Activated naive CD8-positive, alpha-beta T cell treated with anti-CD3 and anti-CD28 coated beads, Interleukin-2, amount 10 ng/mL, durations not matched to agents 7 days and 5 days (primary cell): ENCODE measurements at regions not wholly inside any gene's neighbourhood (a gene's known extent, or its start where the extent isn't known, plus 50 kb on each side); places are given as distances from the start of the nearest gene placed in this dataset.

ENCODE experiments used
- ATAC-seq: fragments of 150-1000 bp; cut with Tn5 transposase; one replicate; pipeline ENCODE4 v1.10.0; 2021; ENCODE audit warnings: low read depth, moderate library complexity
- POLR2A ChIA-PET: fragments of 350-600 bp; sonication (Branson Sonifier 250); formaldehyde crosslinking; loops from one replicate; lab custom pipeline; 2021; ENCODE audit warnings: antibody characterized with exemption; lab: Charles Lee
- DNase-seq: peaks from one replicate; pipeline ENCODE4 v3.0.0; 2021
- H3K27ac Mint-ChIP-seq: one replicate; pipeline ENCODE4 v1.8.0; 2022; ENCODE audit warnings: mild to moderate bottlenecking, mixed read lengths
- H3K27me3 Mint-ChIP-seq: one replicate; pipeline ENCODE4 v1.8.0; 2022; ENCODE audit warnings: mild to moderate bottlenecking, moderate library complexity, mixed read lengths
- H3K36me3 Mint-ChIP-seq: one replicate; pipeline ENCODE4 v1.8.0; 2021; ENCODE audit warnings: mild to moderate bottlenecking, mixed read lengths
- H3K4me1 Mint-ChIP-seq: one replicate; pipeline ENCODE4 v1.8.0; 2021; ENCODE audit warnings: mixed read lengths
- H3K4me3 Mint-ChIP-seq: one replicate; pipeline ENCODE4 v1.8.0; 2022; ENCODE audit warnings: mild to moderate bottlenecking, moderate library complexity, mixed read lengths
- H3K9me3 Mint-ChIP-seq: one replicate; pipeline ENCODE4 v1.8.0; 2021; ENCODE audit warnings: mixed read lengths

DNA sequence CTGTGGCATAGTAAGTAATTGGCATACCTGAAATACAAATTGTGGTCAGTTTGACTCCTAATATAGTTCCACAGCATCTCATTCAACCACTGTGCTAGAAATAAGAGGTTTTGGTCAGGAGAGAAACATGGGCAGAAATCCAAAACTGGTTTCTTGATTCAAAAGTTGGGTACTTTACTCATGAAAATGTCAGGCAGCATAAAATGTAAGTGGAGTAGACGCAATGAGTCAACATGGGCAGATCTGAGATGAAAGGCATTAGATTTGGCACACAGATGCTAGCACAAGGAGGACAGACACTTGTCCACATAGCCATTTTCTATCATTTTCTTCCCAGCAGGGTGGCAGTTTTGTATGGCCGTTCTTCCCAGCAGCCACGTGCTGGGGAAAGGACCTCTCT is 255.8 kb upstream of the CDIN1 start:
- H3K27ac Mint-ChIP-seq: no peak overlapping the region
- POLR2A ChIA-PET: no interaction called here
- ATAC-seq (no peak), DNase-seq (no peak)
- no peaks in the 10 kb centered on the region for H3K9me3 Mint-ChIP-seq
- H3K27me3 Mint-ChIP-seq: no peaks in the 10 kb centered on the region
- no peaks in the 10 kb centered on the region for H3K36me3 Mint-ChIP-seq
- H3K4me1 Mint-ChIP-seq: no peaks in the 10 kb centered on the region
- H3K4me3 Mint-ChIP-seq: no peak overlapping the region

DNA sequence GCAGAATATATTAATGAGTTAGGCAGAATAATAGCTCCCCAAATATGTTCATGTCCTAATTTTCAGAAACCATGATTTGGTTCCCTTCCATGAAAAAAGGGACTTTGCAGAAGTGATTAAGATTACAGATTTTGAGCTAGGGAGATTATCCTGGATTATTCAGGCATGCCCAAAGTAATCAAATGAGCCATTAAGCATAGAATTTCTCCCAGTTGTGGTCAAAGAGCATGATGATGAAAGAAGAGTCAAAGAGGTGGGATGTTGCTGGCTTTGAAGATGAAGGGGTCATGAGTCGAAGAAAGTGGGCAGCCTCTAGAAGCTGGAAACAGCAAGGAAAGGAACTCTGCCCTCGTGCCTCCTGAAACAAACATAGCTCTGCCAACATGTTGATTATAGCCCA is 254.2 kb upstream of the CDIN1 start:
- no peaks in the 10 kb centered on the region for H3K9me3 Mint-ChIP-seq
- H3K27me3 Mint-ChIP-seq: no peaks in the 10 kb centered on the region
- no peak for DNase-seq
- POLR2A ChIA-PET: no interaction called here
- ATAC-seq: no peak
- no peak overlapping the region for H3K4me3 Mint-ChIP-seq
- H3K36me3 Mint-ChIP-seq: no peaks in the 10 kb centered on the region
- no peak overlapping the region for H3K27ac Mint-ChIP-seq
- H3K4me1 Mint-ChIP-seq: no peaks in the 10 kb centered on the region

DNA sequence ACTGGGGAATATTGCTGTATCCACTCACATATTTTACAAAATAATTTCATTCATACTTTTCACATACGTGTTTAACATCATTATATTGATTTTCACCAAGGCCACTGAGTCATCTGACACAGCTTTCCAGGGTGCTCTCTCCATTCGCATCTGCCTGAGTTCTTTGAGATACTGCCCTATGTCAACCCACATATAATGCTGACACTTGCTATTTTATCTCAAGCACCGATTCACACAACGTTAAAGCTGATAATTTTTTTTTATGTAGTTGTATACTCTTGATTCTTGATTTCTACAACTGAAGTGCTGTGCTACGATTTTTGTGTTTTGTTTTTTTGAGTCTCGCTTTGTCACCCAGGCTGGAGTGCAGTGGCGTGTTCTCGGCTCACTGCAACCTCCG is 249.8 kb upstream of the CDIN1 start:
- H3K9me3 Mint-ChIP-seq: no peaks in the 10 kb centered on the region
- no peaks in the 10 kb centered on the region for H3K4me1 Mint-ChIP-seq
- DNase-seq: no peak
- no peak overlapping the region for H3K4me3 Mint-ChIP-seq
- no peaks in the 10 kb centered on the region for H3K27me3 Mint-ChIP-seq
- POLR2A ChIA-PET: no interaction called here
- H3K36me3 Mint-ChIP-seq: no peaks in the 10 kb centered on the region
- no peak for ATAC-seq
- no peak overlapping the region for H3K27ac Mint-ChIP-seq

DNA sequence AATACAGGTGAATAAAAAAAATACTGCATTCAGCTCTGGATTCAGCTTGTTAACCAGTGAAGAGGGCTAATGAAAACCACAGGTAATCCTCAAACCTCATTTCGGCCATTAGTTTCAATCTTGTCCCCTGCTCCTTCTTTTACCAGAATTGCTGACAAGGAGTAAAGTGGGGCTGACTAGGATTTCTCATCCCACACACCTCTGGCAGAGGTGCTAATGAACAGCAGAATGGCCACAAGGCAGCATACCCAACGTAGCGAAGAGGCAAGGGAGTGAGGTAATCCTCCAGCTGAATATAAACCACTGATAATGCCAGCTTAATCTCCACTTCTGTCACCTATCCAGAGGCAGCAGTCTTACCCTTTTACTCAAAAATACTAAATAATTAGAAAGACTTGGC is 248.8 kb upstream of the CDIN1 start:
- Mint-ChIP-seq H3K36me3 (no peaks in the 10 kb centered on the region), H3K27ac (no peak overlapping the region), H3K4me3 (no peak overlapping the region), H3K27me3 (no peaks in the 10 kb centered on the region), H3K4me1 (no peaks in the 10 kb centered on the region), H3K9me3 (no peaks in the 10 kb centered on the region)
- DNase-seq (no peak), ATAC-seq (no peak)
- POLR2A ChIA-PET: no interaction called here

DNA sequence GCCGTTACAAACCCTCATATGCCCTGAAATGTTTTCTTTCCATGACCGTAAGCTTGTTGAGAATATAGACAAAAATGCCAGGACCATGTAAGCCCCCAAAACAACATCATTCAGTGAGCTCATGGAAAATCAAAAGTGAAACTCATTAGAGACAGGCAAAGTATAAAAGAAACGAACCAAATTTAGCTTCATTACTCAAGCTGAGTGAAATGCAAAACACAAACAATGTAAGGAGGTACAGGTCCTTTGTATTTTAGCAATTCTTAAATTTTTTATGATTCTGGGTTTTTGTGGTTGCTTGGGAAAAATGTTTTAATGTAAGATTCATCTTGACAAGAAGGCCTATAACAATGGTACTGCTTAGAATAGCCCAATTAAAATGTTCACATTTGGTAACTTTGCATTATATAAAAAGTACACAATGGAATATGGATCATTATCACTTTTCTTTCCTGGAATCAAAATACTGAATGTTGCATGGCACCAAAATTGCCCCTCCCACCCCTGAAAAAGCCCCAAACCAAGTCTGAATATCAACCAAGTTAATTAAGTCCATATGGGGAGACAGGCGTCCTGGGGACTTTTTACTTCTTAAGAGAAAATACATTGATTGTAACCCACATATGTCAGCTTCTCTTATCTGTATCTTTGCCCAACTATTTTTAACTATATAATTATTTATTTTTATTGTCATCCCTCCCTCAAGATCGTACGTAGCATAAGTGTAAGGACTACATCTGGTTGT is 247.7 kb upstream of the CDIN1 start:
- ATAC-seq (no peak), DNase-seq (no peak)
- no peak overlapping the region for H3K27ac Mint-ChIP-seq
- H3K4me1 Mint-ChIP-seq: no peaks in the 10 kb centered on the region
- no peak overlapping the region for H3K4me3 Mint-ChIP-seq
- H3K9me3 Mint-ChIP-seq: no peaks in the 10 kb centered on the region
- no peaks in the 10 kb centered on the region for H3K27me3 Mint-ChIP-seq
- H3K36me3 Mint-ChIP-seq: no peaks in the 10 kb centered on the region
- POLR2A ChIA-PET: no interaction called here

DNA sequence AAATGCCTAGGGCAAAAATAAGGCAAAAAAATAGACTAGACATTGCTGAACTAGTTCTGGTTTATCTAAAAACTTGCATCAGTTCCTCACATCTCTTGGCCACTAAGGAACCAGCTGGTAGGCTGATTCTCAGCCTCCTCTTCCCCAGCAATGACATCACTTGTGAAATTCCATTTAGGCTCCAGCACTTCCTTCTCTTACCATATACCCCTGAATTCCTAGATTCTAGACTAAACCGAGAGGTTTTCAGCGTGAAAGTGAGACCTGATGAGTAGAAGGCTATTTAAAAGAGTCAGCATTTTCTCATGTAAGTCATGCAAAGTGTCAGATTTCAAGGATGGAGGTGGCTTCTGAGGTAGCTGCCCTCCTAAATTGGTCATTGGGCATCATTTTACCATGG is 247.1 kb upstream of the CDIN1 start:
- H3K36me3 Mint-ChIP-seq: no peaks in the 10 kb centered on the region
- ATAC-seq (no peak), DNase-seq (no peak)
- H3K27me3 Mint-ChIP-seq: no peaks in the 10 kb centered on the region
- no peak overlapping the region for H3K27ac Mint-ChIP-seq
- no peaks in the 10 kb centered on the region for H3K9me3 Mint-ChIP-seq
- POLR2A ChIA-PET: no interaction called here
- H3K4me3 Mint-ChIP-seq: no peak overlapping the region
- no peaks in the 10 kb centered on the region for H3K4me1 Mint-ChIP-seq

DNA sequence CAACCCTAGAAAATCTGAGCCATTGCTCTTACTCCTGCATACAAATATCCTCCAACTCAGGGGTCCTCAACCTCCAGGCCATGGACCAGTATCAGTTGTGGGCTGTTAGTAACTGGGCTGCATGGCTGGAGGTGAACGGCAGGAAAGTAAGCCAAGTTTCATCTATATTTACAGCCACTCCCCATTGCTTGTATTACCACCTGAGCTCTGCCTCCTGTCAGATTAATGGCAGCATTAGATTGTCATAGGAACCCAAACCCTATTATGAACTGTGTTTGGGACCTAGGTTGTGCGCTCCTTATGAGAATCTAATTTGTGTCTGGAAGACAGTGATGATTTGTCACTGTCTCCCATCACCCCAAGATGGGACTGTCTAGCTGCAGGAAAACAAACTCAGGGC is 246.5 kb upstream of the CDIN1 start:
- Mint-ChIP-seq H3K4me3 (no peak overlapping the region), H3K36me3 (no peaks in the 10 kb centered on the region), H3K9me3 (no peaks in the 10 kb centered on the region), H3K4me1 (no peaks in the 10 kb centered on the region), H3K27me3 (no peaks in the 10 kb centered on the region), H3K27ac (no peak overlapping the region)
- no peak for DNase-seq
- POLR2A ChIA-PET: no interaction called here
- ATAC-seq: no peak

DNA sequence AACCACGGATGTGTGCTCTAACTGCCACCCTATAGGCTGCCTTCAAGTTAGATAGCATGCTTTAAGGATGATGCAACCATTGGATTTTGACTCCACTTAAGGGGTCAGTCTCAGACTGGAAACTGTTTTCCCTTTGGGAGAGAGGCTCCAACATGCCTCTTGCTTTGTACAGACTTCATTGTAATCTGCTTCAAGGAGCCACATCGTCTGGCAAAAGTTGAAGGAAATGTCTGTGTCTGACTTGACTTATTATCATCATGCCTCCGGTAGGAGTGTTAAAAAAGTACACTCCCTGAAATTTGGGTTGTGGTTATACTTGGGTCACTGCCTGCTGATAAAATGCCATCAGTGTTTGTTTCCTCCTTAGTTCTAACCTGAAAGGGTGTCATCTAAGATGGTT is 245.4 kb upstream of the CDIN1 start:
- no peak for ATAC-seq
- H3K27ac Mint-ChIP-seq: no peak overlapping the region
- no peaks in the 10 kb centered on the region for H3K4me1 Mint-ChIP-seq
- no peak overlapping the region for H3K4me3 Mint-ChIP-seq
- POLR2A ChIA-PET: no interaction called here
- H3K9me3 Mint-ChIP-seq: no peaks in the 10 kb centered on the region
- no peaks in the 10 kb centered on the region for H3K27me3 Mint-ChIP-seq
- no peak for DNase-seq
- no peaks in the 10 kb centered on the region for H3K36me3 Mint-ChIP-seq

DNA sequence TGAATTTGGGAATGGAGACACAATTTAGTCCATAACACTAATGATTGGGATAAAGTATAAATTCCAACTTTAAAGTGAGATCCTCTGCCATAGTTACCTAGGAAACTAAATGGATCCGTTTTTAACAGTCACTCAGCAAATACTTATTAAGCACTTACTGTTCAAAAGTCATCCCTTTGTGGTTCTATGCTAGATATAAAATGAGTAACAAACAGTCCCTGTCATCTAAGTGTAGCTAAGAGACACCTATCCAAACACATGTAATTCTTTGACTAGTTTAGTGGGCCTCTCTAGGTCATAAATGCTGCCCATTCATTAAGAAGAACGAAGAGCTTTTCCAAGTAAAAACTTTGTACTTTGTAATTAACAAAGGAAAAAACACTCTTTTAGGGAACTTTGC is 244.2 kb upstream of the CDIN1 start:
- Mint-ChIP-seq H3K4me1 (no peaks in the 10 kb centered on the region), H3K9me3 (no peaks in the 10 kb centered on the region), H3K36me3 (no peaks in the 10 kb centered on the region), H3K4me3 (no peak overlapping the region), H3K27me3 (no peaks in the 10 kb centered on the region), H3K27ac (no peak overlapping the region)
- POLR2A ChIA-PET: no interaction called here
- no peak for ATAC-seq
- DNase-seq: no peak

DNA sequence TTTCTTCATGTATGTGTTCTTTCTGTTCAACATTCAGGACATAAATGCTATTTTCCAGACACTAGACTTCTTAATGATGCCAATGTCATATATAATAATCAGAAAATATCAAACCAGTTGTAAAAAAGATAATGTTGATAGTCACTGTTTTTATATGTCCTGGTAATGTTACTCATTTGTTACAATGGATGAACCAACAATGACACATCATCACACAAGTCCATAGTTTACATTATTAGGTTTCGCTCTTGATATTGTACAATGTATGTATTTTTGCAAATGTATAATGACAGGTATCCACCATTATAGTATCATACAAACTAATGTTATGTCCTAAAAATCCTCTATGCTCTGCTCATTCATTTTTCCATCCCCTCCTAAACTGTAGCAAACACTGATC is 243.8 kb upstream of the CDIN1 start:
- no peak for DNase-seq
- H3K4me1 Mint-ChIP-seq: no peaks in the 10 kb centered on the region
- H3K27ac Mint-ChIP-seq: no peak overlapping the region
- H3K4me3 Mint-ChIP-seq: no peak overlapping the region
- no peaks in the 10 kb centered on the region for H3K27me3 Mint-ChIP-seq
- no peaks in the 10 kb centered on the region for H3K9me3 Mint-ChIP-seq
- ATAC-seq: no peak
- POLR2A ChIA-PET: no interaction called here
- no peaks in the 10 kb centered on the region for H3K36me3 Mint-ChIP-seq

DNA sequence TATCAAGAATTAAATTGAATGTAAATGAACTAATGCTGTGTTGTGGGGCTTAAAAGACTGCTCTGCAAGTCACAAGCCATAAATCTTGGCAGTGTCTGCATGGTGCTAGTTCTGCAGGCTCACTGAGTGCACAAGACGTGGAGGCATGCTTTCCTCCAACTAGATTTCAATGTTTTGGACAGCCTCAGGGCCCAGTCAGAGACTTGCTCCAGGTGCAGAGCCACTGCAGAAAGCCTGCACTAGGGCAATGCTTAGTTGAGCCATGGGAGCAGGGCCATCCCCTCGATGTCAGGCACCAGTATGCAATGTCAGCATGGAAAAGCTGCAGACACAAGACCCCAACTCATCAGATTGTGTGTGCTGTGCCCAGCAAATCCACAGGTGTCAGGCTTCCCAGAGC is 234.5 kb upstream of the CDIN1 start:
- no peak overlapping the region for H3K4me3 Mint-ChIP-seq
- DNase-seq: no peak
- ATAC-seq: no peak
- no peaks in the 10 kb centered on the region for H3K36me3 Mint-ChIP-seq
- no peaks in the 10 kb centered on the region for H3K4me1 Mint-ChIP-seq
- no peaks in the 10 kb centered on the region for H3K9me3 Mint-ChIP-seq
- no peaks in the 10 kb centered on the region for H3K27me3 Mint-ChIP-seq
- POLR2A ChIA-PET: no interaction called here
- H3K27ac Mint-ChIP-seq: no peak overlapping the region

DNA sequence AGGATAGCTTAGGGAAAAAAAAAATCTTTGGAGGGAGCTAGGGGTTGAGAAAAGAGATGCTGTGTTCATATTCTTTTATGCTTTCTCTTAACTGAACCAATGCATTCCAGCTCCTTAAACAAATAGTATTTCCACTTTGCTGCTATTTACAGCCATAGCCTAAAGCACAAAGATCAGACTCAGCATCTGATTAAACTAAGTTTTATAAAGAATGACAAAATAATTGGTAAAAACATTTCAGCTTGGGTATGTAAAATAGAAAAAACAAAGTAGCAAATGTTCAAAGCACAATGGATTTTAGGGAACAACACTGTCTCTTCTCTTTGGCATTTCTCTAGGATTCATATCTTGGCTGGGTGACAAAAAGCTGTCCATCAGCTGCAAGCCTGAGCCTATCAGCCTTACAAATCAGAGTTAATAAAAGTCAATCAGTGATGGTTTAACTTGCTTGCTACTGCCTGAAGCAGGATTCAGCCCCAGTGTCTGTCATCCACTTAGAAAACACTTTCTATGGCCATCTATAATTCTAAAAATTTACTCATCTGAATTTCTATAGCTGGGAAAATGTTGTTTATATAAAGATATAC is 232.1 kb upstream of the CDIN1 start:
- no peak for ATAC-seq
- no peaks in the 10 kb centered on the region for H3K9me3 Mint-ChIP-seq
- no peaks in the 10 kb centered on the region for H3K4me1 Mint-ChIP-seq
- DNase-seq: no peak
- no peaks in the 10 kb centered on the region for H3K27me3 Mint-ChIP-seq
- H3K4me3 Mint-ChIP-seq: no peak overlapping the region
- POLR2A ChIA-PET: no interaction called here
- no peaks in the 10 kb centered on the region for H3K36me3 Mint-ChIP-seq
- no peak overlapping the region for H3K27ac Mint-ChIP-seq

DNA sequence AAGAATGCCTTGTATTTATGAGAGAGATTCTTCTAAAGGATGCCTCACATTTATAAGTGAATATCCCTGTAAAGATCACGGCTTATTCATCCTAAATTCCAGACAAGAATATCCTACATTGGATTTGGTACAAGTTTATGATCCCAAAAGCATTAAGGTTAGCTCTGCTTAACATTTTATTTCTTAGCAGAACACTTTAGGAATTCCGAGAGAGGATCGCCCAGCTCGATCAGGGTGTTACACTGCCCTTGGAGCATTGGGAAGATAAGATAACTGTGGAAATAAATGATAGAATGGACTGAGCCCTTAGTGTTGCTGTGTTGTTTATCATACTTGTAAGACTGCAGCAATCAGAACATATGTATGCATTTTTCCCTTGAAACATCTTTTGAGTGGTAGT is 223.0 kb upstream of the CDIN1 start:
- POLR2A ChIA-PET: no interaction called here
- Mint-ChIP-seq H3K36me3 (no peaks in the 10 kb centered on the region), H3K4me1 (no peaks in the 10 kb centered on the region), H3K27ac (no peak overlapping the region), H3K9me3 (no peaks in the 10 kb centered on the region), H3K27me3 (no peaks in the 10 kb centered on the region), H3K4me3 (no peak overlapping the region)
- DNase-seq (no peak), ATAC-seq (no peak)

DNA sequence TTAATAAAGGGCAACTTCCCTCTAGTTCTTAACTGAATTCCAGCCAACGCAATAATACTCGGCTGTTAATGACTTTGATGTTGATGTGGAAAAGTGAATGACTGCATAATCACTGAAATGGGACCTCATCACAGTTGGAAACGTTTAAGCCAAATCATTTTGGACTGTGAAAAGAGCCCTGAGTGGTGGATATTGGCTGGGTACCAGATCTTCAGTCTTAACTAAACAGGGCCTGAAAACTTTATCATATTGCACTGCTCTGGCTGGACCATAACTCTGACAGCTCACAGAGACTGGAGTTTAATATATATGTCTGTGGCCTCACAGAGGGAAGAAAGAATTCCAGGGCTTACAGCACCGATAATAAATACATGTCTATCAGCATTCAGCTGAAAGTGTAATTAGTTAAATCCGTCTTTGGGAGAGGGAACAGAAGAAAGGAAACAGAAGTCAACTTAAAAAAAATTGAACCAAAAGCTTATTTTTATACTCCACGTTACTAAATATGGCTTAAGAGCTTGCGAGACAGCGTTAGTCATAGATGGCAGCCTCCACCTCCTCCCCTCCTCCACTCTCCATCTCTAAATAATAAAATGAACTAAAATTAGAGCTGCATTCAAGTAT is 222.3 kb upstream of the CDIN1 start:
- Mint-ChIP-seq H3K4me1 (no peaks in the 10 kb centered on the region), H3K36me3 (no peaks in the 10 kb centered on the region), H3K9me3 (no peaks in the 10 kb centered on the region), H3K4me3 (no peak overlapping the region), H3K27ac (no peak overlapping the region), H3K27me3 (no peaks in the 10 kb centered on the region)
- POLR2A ChIA-PET: no interaction called here
- DNase-seq (no peak), ATAC-seq (no peak)
